ENCODE measurements at regions not wholly inside any gene's neighbourhood (a gene's known extent, or its start where the extent isn't known, plus 50 kb on each side); places are given as distances from the start of the nearest gene placed in this dataset.

DNA sequence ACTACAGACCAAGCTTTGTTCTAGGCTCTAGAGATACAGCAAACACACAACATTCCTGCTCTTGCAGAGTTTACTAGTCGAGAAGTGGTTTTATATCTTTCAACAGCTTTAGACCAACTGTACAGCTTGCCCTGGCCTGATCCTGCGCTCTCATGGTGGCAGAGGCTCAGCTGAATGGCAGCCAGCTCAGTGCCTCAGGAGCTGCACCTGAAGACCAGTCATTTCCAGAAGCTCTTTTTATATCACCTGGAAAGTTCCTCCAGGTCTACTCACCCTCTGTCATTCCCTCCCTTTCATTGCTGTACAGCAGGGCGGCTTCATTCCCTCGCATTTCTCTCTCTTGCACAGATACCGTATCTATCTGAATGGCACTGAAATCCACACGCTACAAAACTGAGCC is 319.8 kb downstream of the GATA3 start:
- TF ChIP-seq POLR2AphosphoS5 (IDR thresholded peaks at IDR 0.05; ENCODE audit: low read length) (no peak), POLR2AphosphoS2 (IDR thresholded peaks at IDR 0.05; ENCODE audit: low read depth, low read length) (no peak), ZBTB11 (CRISPR knock-in tag; IDR thresholded peaks at IDR 0.05) (no peak), TAF1 (IDR thresholded peaks at IDR 0.05; ENCODE audit: borderline replicate concordance, low read depth, low read length) (no peak), KDM1A (IDR thresholded peaks at IDR 0.05; ENCODE audit: borderline replicate concordance) (no peak), TBL1XR1 (IDR thresholded peaks at IDR 0.05; ENCODE audit: low read depth, low read length) (no peak), ZNF207 (IDR thresholded peaks at IDR 0.05; ENCODE audit: borderline replicate concordance) (no peak), YBX1 (IDR thresholded peaks at IDR 0.05) (no peak), RAD51 (IDR thresholded peaks at IDR 0.05) (no peak), ZNF384 (IDR thresholded peaks at IDR 0.05; ENCODE audit: borderline replicate concordance, low read depth, low read length) (no peak), EZH2 (IDR thresholded peaks at IDR 0.05; ENCODE audit: borderline replicate concordance, control insufficient read depth, low read depth, low read length) (no peak)
- TF ChIP-seq, protein P1, sequence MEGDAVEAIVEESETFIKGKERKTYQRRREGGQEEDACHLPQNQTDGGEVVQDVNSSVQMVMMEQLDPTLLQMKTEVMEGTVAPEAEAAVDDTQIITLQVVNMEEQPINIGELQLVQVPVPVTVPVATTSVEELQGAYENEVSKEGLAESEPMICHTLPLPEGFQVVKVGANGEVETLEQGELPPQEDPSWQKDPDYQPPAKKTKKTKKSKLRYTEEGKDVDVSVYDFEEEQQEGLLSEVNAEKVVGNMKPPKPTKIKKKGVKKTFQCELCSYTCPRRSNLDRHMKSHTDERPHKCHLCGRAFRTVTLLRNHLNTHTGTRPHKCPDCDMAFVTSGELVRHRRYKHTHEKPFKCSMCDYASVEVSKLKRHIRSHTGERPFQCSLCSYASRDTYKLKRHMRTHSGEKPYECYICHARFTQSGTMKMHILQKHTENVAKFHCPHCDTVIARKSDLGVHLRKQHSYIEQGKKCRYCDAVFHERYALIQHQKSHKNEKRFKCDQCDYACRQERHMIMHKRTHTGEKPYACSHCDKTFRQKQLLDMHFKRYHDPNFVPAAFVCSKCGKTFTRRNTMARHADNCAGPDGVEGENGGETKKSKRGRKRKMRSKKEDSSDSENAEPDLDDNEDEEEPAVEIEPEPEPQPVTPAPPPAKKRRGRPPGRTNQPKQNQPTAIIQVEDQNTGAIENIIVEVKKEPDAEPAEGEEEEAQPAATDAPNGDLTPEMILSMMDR (IDR thresholded peaks at IDR 0.05 in 2 of 3, conservative IDR thresholded peaks at IDR 0.05 in 1 of 3; ENCODE audit: control insufficient read depth in 2 of 3, extremely low read depth in 1 of 3, insufficient read depth in 1 of 3, low read depth in 3 of 3, low read length in 3 of 3) = no peak
